Hepatocyte (in vitro differentiated cells): ENCODE measurements at regions not wholly inside any gene's neighbourhood (a gene's known extent, or its start where the extent isn't known, plus 50 kb on each side); places are given as distances from the start of the nearest gene placed in this dataset.

Experiments used
- DNase-seq: peaks from one replicate; pipeline ENCODE4 v3.0.0-alpha.2; 2016; ENCODE audit warnings: low spot score
- H2AFZ ChIP-seq: fragments of 200-600 bp; sonication (generic); 2 replicates; pipeline ENCODE4 v1.6.0; 2016; ENCODE audit warnings: antibody characterized with exemption, mild to moderate bottlenecking
- H3K27ac ChIP-seq: fragments of 200-600 bp; sonication (generic); 2 replicates; pipeline ENCODE4 v1.5.1; 2016; ENCODE audit warnings: mild to moderate bottlenecking
- H3K27me3 ChIP-seq: fragments of 200-600 bp; sonication (generic); 2 replicates; pipeline ENCODE4 v1.6.1; 2016
- H3K36me3 ChIP-seq: fragments of 200-600 bp; sonication (generic); replicated peaks from 2 replicates; pipeline ENCODE4 v1.5.1; 2016; ENCODE audit warnings: low read depth; ENCODE audit not compliant: insufficient read depth
- H3K4me1 ChIP-seq: fragments of 200-600 bp; sonication (generic); 2 replicates; pipeline ENCODE4 v1.5.1; 2016; ENCODE audit warnings: mild to moderate bottlenecking, moderate library complexity; ENCODE audit not compliant: insufficient read depth
- H3K4me2 ChIP-seq: fragments of 200-600 bp; sonication (generic); 2 replicates; pipeline ENCODE4 v1.6.0; 2016
- H3K4me3 ChIP-seq: fragments of 200-600 bp; sonication (generic); 2 replicates; pipeline ENCODE4 v1.5.1; 2016; ENCODE audit warnings: mild to moderate bottlenecking
- H3K79me2 ChIP-seq: fragments of 200-600 bp; sonication (generic); 2 replicates; pipeline ENCODE4 v1.6.0; 2017; ENCODE audit warnings: mild to moderate bottlenecking
- H3K9me2 ChIP-seq: fragments of 200-600 bp; sonication (generic); replicated peaks from 2 replicates; pipeline ENCODE4 v1.6.0; 2017; ENCODE audit warnings: mild to moderate bottlenecking; ENCODE audit not compliant: insufficient read depth
- H3K9me3 ChIP-seq: fragments of 200-600 bp; sonication (generic); 2 replicates; pipeline ENCODE4 v1.5.1; 2016; ENCODE audit warnings: low read depth, mild to moderate bottlenecking
- H4K20me1 ChIP-seq: fragments of 200-600 bp; sonication (generic); 2 replicates; pipeline ENCODE4 v1.6.0; 2016; ENCODE audit warnings: mild to moderate bottlenecking; ENCODE audit not compliant: insufficient read depth, poor library complexity, severe bottlenecking
- CTCF ChIP-seq: fragments of 200-600 bp; sonication (generic); IDR thresholded peaks from 2 replicates; pipeline ENCODE4 v1.5.1; 2016; ENCODE audit warnings: antibody characterized with exemption, mild to moderate bottlenecking; ENCODE audit not compliant: poor library complexity
- EZH2 ChIP-seq: fragments of 200-600 bp; sonication (generic); IDR thresholded peaks from 2 replicates; pipeline ENCODE4 v1.6.1; 2016; ENCODE audit warnings: antibody characterized with exemption, mild to moderate bottlenecking, borderline replicate concordance
- EZH2phosphoT487 ChIP-seq: fragments of 200-600 bp; sonication (generic); IDR thresholded peaks from one replicate; pipeline ENCODE4 v1.6.1; 2018; ENCODE audit warnings: antibody characterized with exemption, mild to moderate bottlenecking, low read depth, moderate library complexity; ENCODE audit not compliant: unreplicated experiment, severe bottlenecking
- WGBS: methylation state at CpG from one replicate; pipeline ENCODE4 v1.1.6; 2016; ENCODE audit warnings: low lambda C conversion rate; ENCODE audit errors: missing lambda C conversion rate; 5-methylcytosine and 5-hydroxymethylcytosine counted together

GRCh38 chr15:39041979-39042495 is 477.4 kb upstream of the RASGRP1 start:
- Histone ChIP-seq H4K20me1 (no peaks in the 10 kb centered on the region), H3K36me3 (no peaks in the 10 kb centered on the region), H3K4me3 (no peak overlapping the region), H3K4me1 (peaks cover 4% of the 10 kb centered on the region), H3K9me3 (no peaks in the 10 kb centered on the region), H3K4me2 (no peak overlapping the region), H2AFZ (no peak overlapping the region), H3K9me2 (no peaks in the 10 kb centered on the region), H3K27me3 (no peaks in the 10 kb centered on the region), H3K79me2 (no peaks in the 10 kb centered on the region), H3K27ac (no peak overlapping the region)
- TF ChIP-seq CTCF (no peak), EZH2 (no peak), EZH2phosphoT487 (no peak)
- WGBS, result 91% methylated on average over 4 of the region's 4 CpGs
- DNase-seq, result no peak

- Histone ChIP-seq H3K79me2 (no peaks in the 10 kb centered on the region), H3K4me1 (no peaks in the 10 kb centered on the region), H3K4me2 (no peak overlapping the region), H3K9me3 (peaks cover 9% of the 10 kb centered on the region), H3K9me2 (no peaks in the 10 kb centered on the region), H3K4me3 (no peak overlapping the region), H3K36me3 (no peaks in the 10 kb centered on the region), H4K20me1 (no peaks in the 10 kb centered on the region), H3K27ac (no peak overlapping the region), H2AFZ (no peak overlapping the region), H3K27me3 (no peaks in the 10 kb centered on the region)
- 92% methylated on average over 4 of the region's 4 CpGs for WGBS
- no peak for DNase-seq
- TF ChIP-seq CTCF (no peak), EZH2 (no peak), EZH2phosphoT487 (no peak)
Measured at GRCh38 chr15:39051626-39052322, 487.2 kb upstream of the RASGRP1 start.

GRCh38 chr15:39052323-39052705 is 487.7 kb upstream of the RASGRP1 start:
- TF ChIP-seq EZH2, result no peak
- TF ChIP-seq EZH2phosphoT487, result no peak
- TF ChIP-seq CTCF, result no peak
- Histone ChIP-seq H2AFZ (no peak overlapping the region), H3K4me1 (no peaks in the 10 kb centered on the region), H3K4me2 (no peak overlapping the region), H3K27me3 (no peaks in the 10 kb centered on the region), H3K9me2 (no peaks in the 10 kb centered on the region), H3K4me3 (no peak overlapping the region), H3K9me3 (peaks cover 9% of the 10 kb centered on the region), H3K79me2 (no peaks in the 10 kb centered on the region), H3K36me3 (no peaks in the 10 kb centered on the region), H4K20me1 (no peaks in the 10 kb centered on the region), H3K27ac (no peak overlapping the region)
- no peak for DNase-seq

- no peaks in the 10 kb centered on the region for H3K79me2 ChIP-seq
- H3K9me2 ChIP-seq, result no peaks in the 10 kb centered on the region
- no peak for TF ChIP-seq CTCF
- TF ChIP-seq EZH2, result no peak
- no peak for TF ChIP-seq EZH2phosphoT487
- DNase-seq, result no peak
- no peak overlapping the region for H3K4me2 ChIP-seq
- H3K27ac ChIP-seq, result no peak overlapping the region
- H3K27me3 ChIP-seq, result no peaks in the 10 kb centered on the region
- peaks cover 9% of the 10 kb centered on the region for H3K9me3 ChIP-seq
- no peaks in the 10 kb centered on the region for H3K4me1 ChIP-seq
- no peaks in the 10 kb centered on the region for H4K20me1 ChIP-seq
- H3K36me3 ChIP-seq, result no peaks in the 10 kb centered on the region
- H3K4me3 ChIP-seq, result no peak overlapping the region
- H2AFZ ChIP-seq, result no peak overlapping the region
Measured at GRCh38 chr15:39053480-39053879, 488.9 kb upstream of the RASGRP1 start.
